GM12865 (cell line): ENCODE measurements at regions not wholly inside any gene's neighbourhood (a gene's known extent, or its start where the extent isn't known, plus 50 kb on each side); places are given as distances from the start of the nearest gene placed in this dataset.
"Not testable (repeated sequence)": the region's sequence is repeated elsewhere in the genome, so short reads cannot be mapped to it uniquely, and the experiment has no call there.

ENCODE experiments used
- DNase-seq: peaks from one replicate; pipeline ENCODE4 v3.0.0; 2010; ENCODE audit warnings: low read depth
- H3K4me3 ChIP-seq: 2 replicates; pipeline ENCODE4 v1.5.1; 2011; ENCODE audit warnings: mild to moderate bottlenecking, low read depth, low read length, control low read depth
- TF ChIP-seq, protein P1 (sequence below): IDR thresholded peaks from 2 replicates; pipeline ENCODE4 v1.5.1; 2011; ENCODE audit warnings: low read length, control low read depth, low read depth, inconsistent platforms; ENCODE audit not compliant: insufficient read depth; ENCODE audit errors: missing control alignments

- TF ChIP-seq, protein P1, sequence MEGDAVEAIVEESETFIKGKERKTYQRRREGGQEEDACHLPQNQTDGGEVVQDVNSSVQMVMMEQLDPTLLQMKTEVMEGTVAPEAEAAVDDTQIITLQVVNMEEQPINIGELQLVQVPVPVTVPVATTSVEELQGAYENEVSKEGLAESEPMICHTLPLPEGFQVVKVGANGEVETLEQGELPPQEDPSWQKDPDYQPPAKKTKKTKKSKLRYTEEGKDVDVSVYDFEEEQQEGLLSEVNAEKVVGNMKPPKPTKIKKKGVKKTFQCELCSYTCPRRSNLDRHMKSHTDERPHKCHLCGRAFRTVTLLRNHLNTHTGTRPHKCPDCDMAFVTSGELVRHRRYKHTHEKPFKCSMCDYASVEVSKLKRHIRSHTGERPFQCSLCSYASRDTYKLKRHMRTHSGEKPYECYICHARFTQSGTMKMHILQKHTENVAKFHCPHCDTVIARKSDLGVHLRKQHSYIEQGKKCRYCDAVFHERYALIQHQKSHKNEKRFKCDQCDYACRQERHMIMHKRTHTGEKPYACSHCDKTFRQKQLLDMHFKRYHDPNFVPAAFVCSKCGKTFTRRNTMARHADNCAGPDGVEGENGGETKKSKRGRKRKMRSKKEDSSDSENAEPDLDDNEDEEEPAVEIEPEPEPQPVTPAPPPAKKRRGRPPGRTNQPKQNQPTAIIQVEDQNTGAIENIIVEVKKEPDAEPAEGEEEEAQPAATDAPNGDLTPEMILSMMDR = no peak
Observed at GRCh38 chrX:37918703-37919102, 71.3 kb upstream of the DYNLT3 start.

DNA sequence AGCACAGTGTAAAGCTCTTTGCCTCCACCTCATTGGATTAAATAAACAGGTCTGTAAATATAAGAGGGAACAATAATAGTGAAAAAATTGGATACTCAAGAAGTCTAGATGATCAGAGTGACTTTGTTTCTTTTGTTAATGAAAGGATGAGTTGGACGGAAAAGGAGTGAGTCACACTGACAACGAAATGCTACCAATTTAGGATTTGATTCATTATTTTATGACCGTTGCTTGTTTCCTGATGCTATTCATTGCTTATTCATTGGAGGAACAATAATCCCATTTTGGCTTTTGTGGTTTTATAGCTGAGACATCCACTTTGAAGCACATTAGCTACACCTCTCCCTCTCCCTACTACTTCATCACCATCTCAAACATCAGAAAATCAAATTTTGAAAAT is 74.4 kb upstream of the DYNLT3 start:
- no peak overlapping the region for H3K4me3 ChIP-seq
- no peak for DNase-seq
- TF ChIP-seq, protein P1 = no peak

More at GRCh38 chrX:37918703-37919102, 71.3 kb upstream of the DYNLT3 start:
- DNase-seq = no peak
- no peak overlapping the region for H3K4me3 ChIP-seq

GRCh38 chrX:37922928-37923327 is 75.6 kb upstream of the DYNLT3 start:
- no peak for DNase-seq
- TF ChIP-seq, protein P1 = no peak
- H3K4me3 ChIP-seq = no peak overlapping the region

- H3K4me3 ChIP-seq, DNase-seq: not testable (repeated sequence)
Observed at GRCh38 chrX:37925761-37926160, 78.4 kb upstream of the DYNLT3 start.

DNA sequence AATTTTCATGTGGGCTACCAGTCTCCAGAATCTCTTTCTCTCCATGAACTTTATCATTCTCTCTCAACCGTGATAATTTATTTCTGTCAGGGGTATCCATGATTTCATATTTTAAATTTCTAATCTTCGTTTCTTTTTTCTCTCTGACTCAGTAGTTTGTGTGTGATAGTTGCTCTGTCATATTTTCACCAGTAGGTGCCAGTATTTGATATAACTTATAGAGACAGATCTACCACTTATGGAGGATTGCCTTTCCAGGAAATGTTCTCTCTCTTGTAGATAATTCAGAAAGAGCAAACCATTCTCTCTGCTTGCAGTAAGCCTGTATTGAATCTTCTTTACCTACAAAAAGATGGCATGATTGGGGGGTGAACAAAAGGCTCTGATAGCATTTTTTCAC is 79.3 kb upstream of the DYNLT3 start:
- H3K4me3 ChIP-seq = no peak overlapping the region
- TF ChIP-seq, protein P1 = peak; percentile 30
- peak; percentile 28 for DNase-seq

DNA sequence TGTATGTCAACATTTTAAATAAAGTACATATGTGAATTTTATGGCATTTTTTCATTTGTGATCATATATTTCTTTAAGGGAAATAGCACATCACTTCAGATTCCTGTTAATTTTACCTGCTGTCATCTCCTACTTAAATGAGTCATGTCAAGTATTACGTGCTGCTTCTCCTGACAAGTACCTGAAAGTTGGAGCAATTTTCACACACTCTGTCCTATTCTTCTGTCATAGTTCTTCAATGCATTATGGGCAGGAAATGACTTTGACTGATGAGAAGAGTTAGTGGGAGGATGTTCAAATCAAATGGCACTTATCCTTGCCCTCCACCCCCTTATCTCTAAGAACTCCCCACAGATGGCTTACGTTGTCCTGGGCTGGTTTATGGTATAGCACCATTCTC is 64.2 kb upstream of the SYTL5 start:
- TF ChIP-seq, protein P1 = no peak
- DNase-seq = no peak

GRCh38 chrX:37943554-37944344 is 62.6 kb upstream of the SYTL5 start:
- TF ChIP-seq, protein P1 = no peak

More for the DNA sequence above, 64.2 kb upstream of the SYTL5 start:
- no peak overlapping the region for H3K4me3 ChIP-seq

More at GRCh38 chrX:37943554-37944344, 62.6 kb upstream of the SYTL5 start:
- DNase-seq = no peak
- H3K4me3 ChIP-seq = no peak overlapping the region
